Right atrium auricular region (tissue), 2 donors: ENCODE measurements at regions not wholly inside any gene's neighbourhood (a gene's known extent, or its start where the extent isn't known, plus 50 kb on each side); places are given as distances from the start of the nearest gene placed in this dataset.

Experiments used
- DNase-seq: peaks from one replicate; pipeline ENCODE4 v3.0.0-alpha.2; 2019; ENCODE audit warnings: low spot score
- H3K27ac ChIP-seq, 2 donors: fragments of 200-600 bp; sonication (generic); 1 replicate in 1 of 2; 2 replicates in 1 of 2; pipeline ENCODE4 v1.5.1; 2016 to 2019
- H3K27me3 ChIP-seq, 2 donors: fragments of 200-600 bp; sonication (generic); one replicate each; pipeline versions ENCODE4 v1.5.1 to v1.6.0; 2017 to 2019
- H3K36me3 ChIP-seq: fragments of 200-600 bp; sonication (generic); one replicate; pipeline ENCODE4 v1.5.1; 2016
- H3K4me1 ChIP-seq, 2 donors: fragments of 200-600 bp; sonication (generic); one replicate each; pipeline versions ENCODE4 v1.5.1 to v1.6.0; 2017 to 2019
- H3K4me3 ChIP-seq, 2 donors: fragments of 200-600 bp; sonication (generic); 1 replicate in 1 of 2; 2 replicates in 1 of 2; pipeline ENCODE4 v1.5.1; 2017 to 2019; ENCODE audit warnings: mild to moderate bottlenecking in 1 of 2, moderate library complexity in 1 of 2
- H3K9me3 ChIP-seq, 2 donors: fragments of 200-600 bp; sonication (generic); one replicate each; pipeline ENCODE4 v1.5.1; 2019
- TF ChIP-seq, protein P1 (sequence below), 2 donors: fragments of 200-600 bp; sonication (generic); IDR thresholded peaks; one replicate each; pipeline ENCODE4 v1.5.1; 2019; ENCODE audit warnings: antibody characterized with exemption in 2 of 2

DNA sequence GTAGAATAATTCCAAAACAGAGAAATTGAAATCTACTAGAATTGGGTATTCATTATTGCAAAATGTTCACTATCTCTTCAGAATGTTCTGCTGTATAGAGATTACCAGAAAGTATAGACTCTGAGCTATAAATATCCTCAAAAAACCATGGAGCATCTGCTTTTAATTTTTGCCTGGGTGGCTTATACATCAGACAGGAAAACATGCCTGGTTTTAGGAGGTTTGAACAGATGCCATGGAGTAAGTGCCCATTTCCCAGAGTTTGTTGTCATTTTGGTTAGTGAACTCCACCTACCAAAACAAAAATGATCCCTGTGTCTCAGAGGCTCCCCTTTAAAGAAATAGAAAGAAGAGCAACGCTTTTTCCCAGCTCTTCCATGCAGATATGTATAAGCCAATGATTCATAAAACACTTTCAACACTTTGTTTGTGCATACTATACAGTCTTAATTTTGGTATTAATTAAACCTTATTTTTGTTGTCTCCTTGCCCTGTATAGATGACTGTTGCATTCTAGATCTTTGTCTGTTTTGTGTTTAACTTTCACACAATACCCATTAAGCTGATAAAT, 68.7 kb downstream of the MEPE start:
- TF ChIP-seq, protein P1, sequence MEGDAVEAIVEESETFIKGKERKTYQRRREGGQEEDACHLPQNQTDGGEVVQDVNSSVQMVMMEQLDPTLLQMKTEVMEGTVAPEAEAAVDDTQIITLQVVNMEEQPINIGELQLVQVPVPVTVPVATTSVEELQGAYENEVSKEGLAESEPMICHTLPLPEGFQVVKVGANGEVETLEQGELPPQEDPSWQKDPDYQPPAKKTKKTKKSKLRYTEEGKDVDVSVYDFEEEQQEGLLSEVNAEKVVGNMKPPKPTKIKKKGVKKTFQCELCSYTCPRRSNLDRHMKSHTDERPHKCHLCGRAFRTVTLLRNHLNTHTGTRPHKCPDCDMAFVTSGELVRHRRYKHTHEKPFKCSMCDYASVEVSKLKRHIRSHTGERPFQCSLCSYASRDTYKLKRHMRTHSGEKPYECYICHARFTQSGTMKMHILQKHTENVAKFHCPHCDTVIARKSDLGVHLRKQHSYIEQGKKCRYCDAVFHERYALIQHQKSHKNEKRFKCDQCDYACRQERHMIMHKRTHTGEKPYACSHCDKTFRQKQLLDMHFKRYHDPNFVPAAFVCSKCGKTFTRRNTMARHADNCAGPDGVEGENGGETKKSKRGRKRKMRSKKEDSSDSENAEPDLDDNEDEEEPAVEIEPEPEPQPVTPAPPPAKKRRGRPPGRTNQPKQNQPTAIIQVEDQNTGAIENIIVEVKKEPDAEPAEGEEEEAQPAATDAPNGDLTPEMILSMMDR (IDR thresholded peaks at IDR 0.05), result no peak
- DNase-seq, result no peak
- no peaks in the 10 kb centered on the region for H3K27me3 ChIP-seq
- H3K27ac ChIP-seq, result no peak overlapping the region
- no peaks in the 10 kb centered on the region for H3K36me3 ChIP-seq
- no peaks in the 10 kb centered on the region for H3K9me3 ChIP-seq
- no peak overlapping the region for H3K4me3 ChIP-seq
- no peaks in the 10 kb centered on the region for H3K4me1 ChIP-seq

DNA sequence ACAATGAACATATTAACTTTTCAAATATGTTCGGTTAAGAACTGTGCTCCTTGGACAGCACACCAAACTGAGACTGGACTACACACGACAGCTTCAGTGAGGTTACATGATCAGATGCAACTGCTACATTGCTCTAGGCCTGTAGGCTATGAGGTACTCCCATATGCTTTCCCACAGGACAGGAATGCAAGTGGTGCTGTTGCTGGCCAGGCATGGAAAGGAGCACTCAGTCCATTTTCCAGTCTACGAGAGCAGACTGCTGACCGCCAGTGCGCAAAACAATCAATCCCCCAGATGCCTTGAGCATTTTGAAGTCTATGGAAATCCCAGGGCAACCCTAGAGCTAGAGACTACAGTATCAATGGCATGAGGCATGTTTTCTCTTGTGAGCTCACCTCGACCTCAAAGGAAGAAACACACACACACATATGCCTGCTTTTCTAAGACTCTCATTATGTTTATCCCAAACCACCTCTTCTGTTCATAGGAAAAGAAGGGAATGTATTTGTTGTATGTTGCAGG, 70.8 kb upstream of the SPP1 start:
- no peak overlapping the region for H3K4me3 ChIP-seq
- no peaks in the 10 kb centered on the region for H3K36me3 ChIP-seq
- no peak overlapping the region for H3K27ac ChIP-seq
- DNase-seq, result no peak
- no peaks in the 10 kb centered on the region for H3K4me1 ChIP-seq
- no peaks in the 10 kb centered on the region for H3K27me3 ChIP-seq
- TF ChIP-seq, protein P1 (IDR thresholded peaks at IDR 0.05), result no peak
- no peaks in the 10 kb centered on the region for H3K9me3 ChIP-seq

DNA sequence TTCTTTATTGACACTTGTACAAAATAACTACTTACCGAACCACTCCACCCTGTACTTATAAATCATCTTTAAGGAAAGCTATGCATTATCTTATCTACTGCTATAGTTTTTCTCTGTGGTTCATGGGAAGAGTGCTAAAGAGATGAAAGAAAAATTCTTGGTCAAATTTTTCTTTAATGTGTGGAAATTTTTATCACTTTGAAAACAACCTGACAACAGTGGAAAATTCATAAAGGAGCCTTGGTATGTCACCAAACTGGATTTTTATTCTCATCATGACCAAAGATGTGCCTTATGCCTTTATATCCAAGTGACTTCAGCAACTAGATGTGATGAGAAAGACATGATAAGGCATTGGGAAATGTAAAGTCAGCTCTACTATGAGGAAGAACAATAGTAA, 67.2 kb upstream of the SPP1 start:
- Histone ChIP-seq H3K9me3 (no peaks in the 10 kb centered on the region), H3K4me3 (no peak overlapping the region), H3K4me1 (peaks cover 0 to 19% of the 10 kb centered on the region in 2 donors), H3K27ac (no peak overlapping the region), H3K36me3 (no peaks in the 10 kb centered on the region), H3K27me3 (no peaks in the 10 kb centered on the region)
- TF ChIP-seq, protein P1 (IDR thresholded peaks at IDR 0.05), result no peak
- DNase-seq, result no peak

DNA sequence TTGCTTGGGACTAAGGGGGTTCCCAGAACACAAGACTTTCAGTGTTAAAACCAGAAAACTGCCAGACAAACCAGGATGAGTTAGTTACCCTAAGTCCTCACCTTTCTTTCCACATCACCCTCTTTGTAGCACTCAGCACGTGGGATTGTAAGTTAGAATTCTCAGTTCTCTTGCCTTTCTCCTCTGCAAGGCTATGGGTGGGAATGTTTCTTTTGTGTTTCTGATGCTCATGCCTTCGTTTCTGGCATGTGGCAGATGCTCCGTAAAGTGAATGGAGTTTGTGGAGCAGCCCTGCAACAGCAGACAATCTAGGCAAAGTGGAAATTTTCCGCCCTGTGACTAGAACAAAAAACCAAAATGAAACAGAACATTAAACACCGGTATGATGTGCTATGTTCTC, 64.7 kb upstream of the SPP1 start:
- TF ChIP-seq, protein P1 (IDR thresholded peaks at IDR 0.05), result no peak
- Histone ChIP-seq H3K4me3 (no peak overlapping the region), H3K9me3 (no peaks in the 10 kb centered on the region), H3K27ac (peak overlapping the region in 1 of 2 donors; percentile 26), H3K36me3 (no peaks in the 10 kb centered on the region), H3K4me1 (peaks cover 0 to 19% of the 10 kb centered on the region in 2 donors), H3K27me3 (no peaks in the 10 kb centered on the region)
- no peak for DNase-seq

DNA sequence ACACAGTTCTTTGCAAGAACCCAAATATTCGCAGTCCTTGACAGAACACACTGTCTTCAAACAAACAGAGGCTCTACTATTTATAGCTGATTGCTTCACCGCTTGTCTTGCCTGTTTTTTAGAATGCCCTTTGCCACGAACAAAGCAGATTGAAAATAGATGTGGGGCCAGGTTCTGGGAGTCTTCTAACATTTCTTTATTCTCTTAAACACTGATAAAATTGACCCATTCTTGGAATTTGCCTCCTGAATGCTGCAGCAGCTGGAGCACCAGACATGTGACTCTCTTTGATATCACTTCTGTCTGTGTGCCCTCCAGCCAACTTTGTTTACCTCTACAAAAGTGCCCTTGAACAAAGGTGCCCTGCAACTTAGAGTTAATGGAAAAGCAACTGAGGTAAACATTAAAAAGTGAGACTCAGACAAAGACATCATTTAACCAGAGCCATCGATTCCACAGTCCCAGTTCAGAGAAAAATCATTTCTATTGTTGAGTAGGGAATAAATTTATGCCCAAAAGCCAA, 64.2 kb upstream of the SPP1 start:
- no peak overlapping the region for H3K4me3 ChIP-seq
- H3K27ac ChIP-seq, result peak overlapping the region in 1 of 2 donors; percentile 26
- DNase-seq, result no peak
- peaks cover 0 to 19% of the 10 kb centered on the region in 2 donors for H3K4me1 ChIP-seq
- H3K9me3 ChIP-seq, result no peaks in the 10 kb centered on the region
- TF ChIP-seq, protein P1 (IDR thresholded peaks at IDR 0.05), result no peak
- no peaks in the 10 kb centered on the region for H3K36me3 ChIP-seq
- no peaks in the 10 kb centered on the region for H3K27me3 ChIP-seq
